ENCODE measurements at regions not wholly inside any gene's neighbourhood (a gene's known extent, or its start where the extent isn't known, plus 50 kb on each side); places are given as distances from the start of the nearest gene placed in this dataset.

DNA sequence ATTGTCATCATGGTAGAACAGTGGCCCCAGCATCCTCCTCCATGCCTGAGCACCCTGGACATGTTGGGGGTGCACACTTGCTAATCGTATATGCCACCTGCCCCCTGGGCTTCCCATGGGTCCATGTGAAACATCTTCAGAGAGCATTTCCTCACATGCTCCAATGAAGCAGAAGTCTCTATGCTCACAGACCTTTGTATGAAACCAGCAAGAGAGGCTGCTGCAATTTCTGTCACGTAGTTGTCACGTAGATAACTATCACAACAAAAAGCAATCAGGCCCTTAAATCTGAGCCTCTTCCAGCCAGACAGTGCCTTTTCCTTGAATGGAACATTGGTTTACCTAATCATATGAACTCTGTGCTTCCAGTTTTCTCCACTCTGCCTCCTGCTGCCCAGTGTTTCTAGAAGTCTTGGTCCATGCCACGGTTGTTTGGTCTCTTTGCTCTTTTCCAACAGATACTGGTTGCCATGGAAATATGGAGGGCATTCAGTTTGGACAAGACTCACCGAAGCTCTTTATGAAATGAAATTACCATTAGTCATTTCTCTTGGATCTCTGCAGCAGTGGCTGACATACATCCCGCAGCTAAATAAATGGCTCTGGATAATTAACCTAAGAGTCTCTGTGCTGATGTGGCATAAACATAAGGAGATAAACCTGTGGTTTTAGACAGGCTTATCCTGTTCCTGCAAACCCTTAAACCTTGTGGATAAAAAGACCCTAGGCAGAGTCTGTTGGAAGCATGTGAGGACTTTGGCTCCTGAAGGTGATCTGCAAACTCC lies 172.8 kb upstream of the SYNDIG1 start:
- Histone ChIP-seq H3K9me3 (ENCODE audit: control insufficient read depth in 5 of 5, low read length in 5 of 5) (no peaks in the 10 kb centered on the region), H3K9ac (ENCODE audit: low read length in 5 of 5) (no peak overlapping the region), H3K4me1 (ENCODE audit: control insufficient read depth in 5 of 5, insufficient read depth in 5 of 5, low read length in 5 of 5) (no peaks in the 10 kb centered on the region), H3K27ac (ENCODE audit: low read depth, low read length) (no peak overlapping the region), H3K36me3 (ENCODE audit: control insufficient read depth in 5 of 5, insufficient read depth in 5 of 5, low read length in 5 of 5) (no peaks in the 10 kb centered on the region), H3K27me3 (ENCODE audit: control insufficient read depth in 5 of 5, insufficient read depth in 4 of 5, low read length in 5 of 5) (no peaks in the 10 kb centered on the region), H3K4me3 (ENCODE audit: low read depth in 1 of 5, low read length in 5 of 5) (no peak overlapping the region)

GRCh38 chr20:24291014-24291413 lies 178.4 kb upstream of the SYNDIG1 start:
- no peak overlapping the region for H3K4me3 ChIP-seq (ENCODE audit: low read depth in 1 of 5, low read length in 5 of 5)
- H3K27me3 ChIP-seq (ENCODE audit: control insufficient read depth in 5 of 5, insufficient read depth in 4 of 5, low read length in 5 of 5): peaks cover 0 to 2% (median 0%) of the 10 kb centered on the region in 5 donors
- H3K4me1 ChIP-seq (ENCODE audit: control insufficient read depth in 5 of 5, insufficient read depth in 5 of 5, low read length in 5 of 5): peaks cover 0 to 4% (median 0%) of the 10 kb centered on the region in 5 donors
- no peak overlapping the region for H3K9ac ChIP-seq (ENCODE audit: low read length in 5 of 5)
- H3K27ac ChIP-seq (ENCODE audit: low read depth, low read length): no peak overlapping the region
- H3K36me3 ChIP-seq (ENCODE audit: control insufficient read depth in 5 of 5, insufficient read depth in 5 of 5, low read length in 5 of 5): no peaks in the 10 kb centered on the region
- no peaks in the 10 kb centered on the region for H3K9me3 ChIP-seq (ENCODE audit: control insufficient read depth in 5 of 5, low read length in 5 of 5)

GRCh38 chr20:24289737-24290481 lies 179.5 kb upstream of the SYNDIG1 start:
- Histone ChIP-seq H3K27ac (ENCODE audit: low read depth, low read length) (no peak overlapping the region), H3K4me3 (ENCODE audit: low read depth in 1 of 5, low read length in 5 of 5) (no peak overlapping the region), H3K4me1 (ENCODE audit: control insufficient read depth in 5 of 5, insufficient read depth in 5 of 5, low read length in 5 of 5) (peaks cover 0 to 4% (median 0%) of the 10 kb centered on the region in 5 donors), H3K27me3 (ENCODE audit: control insufficient read depth in 5 of 5, insufficient read depth in 4 of 5, low read length in 5 of 5) (peaks cover 0 to 2% (median 0%) of the 10 kb centered on the region in 5 donors), H3K9me3 (ENCODE audit: control insufficient read depth in 5 of 5, low read length in 5 of 5) (no peaks in the 10 kb centered on the region), H3K9ac (ENCODE audit: low read length in 5 of 5) (no peak overlapping the region), H3K36me3 (ENCODE audit: control insufficient read depth in 5 of 5, insufficient read depth in 5 of 5, low read length in 5 of 5) (no peaks in the 10 kb centered on the region)

GRCh38 chr20:24283186-24283585 lies 186.2 kb upstream of the SYNDIG1 start:
- no peak overlapping the region for H3K27ac ChIP-seq (ENCODE audit: low read depth, low read length)
- no peak overlapping the region for H3K4me3 ChIP-seq (ENCODE audit: low read depth in 1 of 5, low read length in 5 of 5)
- no peak overlapping the region for H3K9ac ChIP-seq (ENCODE audit: low read length in 5 of 5)
- H3K9me3 ChIP-seq (ENCODE audit: control insufficient read depth in 5 of 5, low read length in 5 of 5): no peaks in the 10 kb centered on the region
- no peaks in the 10 kb centered on the region for H3K27me3 ChIP-seq (ENCODE audit: control insufficient read depth in 5 of 5, insufficient read depth in 4 of 5, low read length in 5 of 5)
- no peaks in the 10 kb centered on the region for H3K36me3 ChIP-seq (ENCODE audit: control insufficient read depth in 5 of 5, insufficient read depth in 5 of 5, low read length in 5 of 5)
- no peaks in the 10 kb centered on the region for H3K4me1 ChIP-seq (ENCODE audit: control insufficient read depth in 5 of 5, insufficient read depth in 5 of 5, low read length in 5 of 5)

DNA sequence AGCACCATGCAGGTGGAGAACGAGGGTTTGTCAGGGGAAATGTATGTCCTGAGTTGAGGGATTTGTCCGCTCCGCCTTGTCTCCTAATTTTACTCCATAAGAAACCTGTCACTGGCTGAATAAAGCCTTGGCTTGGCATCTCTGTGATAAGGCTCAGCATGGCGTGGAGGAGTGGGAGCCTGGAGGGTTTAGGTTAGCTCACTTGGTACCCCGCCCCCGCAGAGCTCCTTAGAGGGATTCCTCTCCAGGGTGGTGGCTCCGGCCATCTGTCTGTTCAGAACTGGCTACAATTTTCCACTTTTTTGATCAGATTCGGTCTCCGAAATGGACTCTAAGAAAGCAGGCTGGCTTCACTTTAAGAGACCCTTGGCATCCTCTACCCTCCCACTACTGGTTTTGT lies 192.2 kb upstream of the SYNDIG1 start:
- Histone ChIP-seq H3K27me3 (ENCODE audit: control insufficient read depth in 5 of 5, insufficient read depth in 4 of 5, low read length in 5 of 5) (no peaks in the 10 kb centered on the region), H3K4me1 (ENCODE audit: control insufficient read depth in 5 of 5, insufficient read depth in 5 of 5, low read length in 5 of 5) (no peaks in the 10 kb centered on the region), H3K36me3 (ENCODE audit: control insufficient read depth in 5 of 5, insufficient read depth in 5 of 5, low read length in 5 of 5) (no peaks in the 10 kb centered on the region), H3K9me3 (ENCODE audit: control insufficient read depth in 5 of 5, low read length in 5 of 5) (peaks cover 0 to 9% (median 4%) of the 10 kb centered on the region in 5 donors), H3K27ac (ENCODE audit: low read depth, low read length) (no peak overlapping the region), H3K4me3 (ENCODE audit: low read depth in 1 of 5, low read length in 5 of 5) (no peak overlapping the region), H3K9ac (ENCODE audit: low read length in 5 of 5) (no peak overlapping the region)

GRCh38 chr20:24275946-24276705 lies 193.3 kb upstream of the SYNDIG1 start:
- Histone ChIP-seq H3K4me3 (ENCODE audit: low read depth in 1 of 5, low read length in 5 of 5) (no peak overlapping the region), H3K27me3 (ENCODE audit: control insufficient read depth in 5 of 5, insufficient read depth in 4 of 5, low read length in 5 of 5) (no peaks in the 10 kb centered on the region), H3K27ac (ENCODE audit: low read depth, low read length) (no peak overlapping the region), H3K9ac (ENCODE audit: low read length in 5 of 5) (no peak overlapping the region), H3K4me1 (ENCODE audit: control insufficient read depth in 5 of 5, insufficient read depth in 5 of 5, low read length in 5 of 5) (no peaks in the 10 kb centered on the region), H3K36me3 (ENCODE audit: control insufficient read depth in 5 of 5, insufficient read depth in 5 of 5, low read length in 5 of 5) (no peaks in the 10 kb centered on the region), H3K9me3 (ENCODE audit: control insufficient read depth in 5 of 5, low read length in 5 of 5) (peaks cover 0 to 9% (median 5%) of the 10 kb centered on the region in 5 donors)

DNA sequence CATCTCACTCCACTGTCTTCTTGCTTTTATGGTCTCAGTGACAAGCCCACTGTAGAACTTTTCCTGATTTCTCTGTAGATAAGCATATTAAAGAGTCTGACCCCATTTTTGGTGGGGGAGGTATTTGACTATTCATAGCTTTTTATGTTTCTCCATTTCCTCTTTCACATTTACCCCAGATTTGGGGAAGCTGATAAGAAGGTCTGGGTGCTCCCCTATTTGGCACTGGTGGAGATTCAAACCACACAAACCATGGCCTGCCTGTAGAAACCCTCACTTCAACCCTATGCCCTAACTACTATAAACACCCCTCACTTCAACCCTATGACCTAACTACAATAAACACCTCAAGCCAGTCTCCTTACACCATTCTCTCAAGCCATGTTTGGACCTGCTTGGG lies 196.2 kb upstream of the SYNDIG1 start:
- Histone ChIP-seq H3K27me3 (ENCODE audit: control insufficient read depth in 5 of 5, insufficient read depth in 4 of 5, low read length in 5 of 5) (no peaks in the 10 kb centered on the region), H3K4me1 (ENCODE audit: control insufficient read depth in 5 of 5, insufficient read depth in 5 of 5, low read length in 5 of 5) (no peaks in the 10 kb centered on the region), H3K36me3 (ENCODE audit: control insufficient read depth in 5 of 5, insufficient read depth in 5 of 5, low read length in 5 of 5) (no peaks in the 10 kb centered on the region), H3K9me3 (ENCODE audit: control insufficient read depth in 5 of 5, low read length in 5 of 5) (peaks cover 0 to 9% (median 5%) of the 10 kb centered on the region in 5 donors), H3K4me3 (ENCODE audit: low read depth in 1 of 5, low read length in 5 of 5) (no peak overlapping the region), H3K27ac (ENCODE audit: low read depth, low read length) (no peak overlapping the region), H3K9ac (ENCODE audit: low read length in 5 of 5) (no peak overlapping the region)

- Histone ChIP-seq H3K4me1 (ENCODE audit: control insufficient read depth in 5 of 5, insufficient read depth in 5 of 5, low read length in 5 of 5) (no peaks in the 10 kb centered on the region), H3K9ac (ENCODE audit: low read length in 5 of 5) (no peak overlapping the region), H3K27ac (ENCODE audit: low read depth, low read length) (no peak overlapping the region), H3K4me3 (ENCODE audit: low read depth in 1 of 5, low read length in 5 of 5) (no peak overlapping the region), H3K9me3 (ENCODE audit: control insufficient read depth in 5 of 5, low read length in 5 of 5) (no peaks in the 10 kb centered on the region), H3K36me3 (ENCODE audit: control insufficient read depth in 5 of 5, insufficient read depth in 5 of 5, low read length in 5 of 5) (no peaks in the 10 kb centered on the region), H3K27me3 (ENCODE audit: control insufficient read depth in 5 of 5, insufficient read depth in 4 of 5, low read length in 5 of 5) (peaks cover 0 to 4% (median 0%) of the 10 kb centered on the region in 5 donors)
Observed at GRCh38 chr20:24261351-24261750, 208.1 kb upstream of the SYNDIG1 start.

DNA sequence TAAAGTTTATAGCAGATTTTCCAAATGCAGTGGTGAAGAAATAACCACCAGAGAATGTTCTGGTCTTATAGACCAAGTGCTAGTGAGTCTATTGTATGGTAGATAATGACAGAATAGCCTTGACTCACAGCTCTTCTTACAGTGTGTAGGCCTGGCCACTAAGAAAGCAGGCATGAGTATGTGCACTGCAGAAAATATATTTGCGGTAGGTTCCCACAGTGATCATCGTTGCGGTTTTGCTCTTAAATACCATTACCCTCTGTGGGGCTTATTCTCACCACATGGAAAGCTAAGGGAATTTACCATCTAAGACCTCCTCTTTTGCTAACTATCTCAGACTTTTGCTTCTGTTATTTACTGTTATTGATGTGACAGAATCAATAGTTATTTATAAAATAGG lies 212.3 kb upstream of the SYNDIG1 start:
- Histone ChIP-seq H3K27ac (ENCODE audit: low read depth, low read length) (no peak overlapping the region), H3K9ac (ENCODE audit: low read length in 5 of 5) (no peak overlapping the region), H3K9me3 (ENCODE audit: control insufficient read depth in 5 of 5, low read length in 5 of 5) (no peaks in the 10 kb centered on the region), H3K36me3 (ENCODE audit: control insufficient read depth in 5 of 5, insufficient read depth in 5 of 5, low read length in 5 of 5) (no peaks in the 10 kb centered on the region), H3K27me3 (ENCODE audit: control insufficient read depth in 5 of 5, insufficient read depth in 4 of 5, low read length in 5 of 5) (peaks cover 0 to 4% (median 0%) of the 10 kb centered on the region in 5 donors), H3K4me3 (ENCODE audit: low read depth in 1 of 5, low read length in 5 of 5) (no peak overlapping the region), H3K4me1 (ENCODE audit: control insufficient read depth in 5 of 5, insufficient read depth in 5 of 5, low read length in 5 of 5) (no peaks in the 10 kb centered on the region)

DNA sequence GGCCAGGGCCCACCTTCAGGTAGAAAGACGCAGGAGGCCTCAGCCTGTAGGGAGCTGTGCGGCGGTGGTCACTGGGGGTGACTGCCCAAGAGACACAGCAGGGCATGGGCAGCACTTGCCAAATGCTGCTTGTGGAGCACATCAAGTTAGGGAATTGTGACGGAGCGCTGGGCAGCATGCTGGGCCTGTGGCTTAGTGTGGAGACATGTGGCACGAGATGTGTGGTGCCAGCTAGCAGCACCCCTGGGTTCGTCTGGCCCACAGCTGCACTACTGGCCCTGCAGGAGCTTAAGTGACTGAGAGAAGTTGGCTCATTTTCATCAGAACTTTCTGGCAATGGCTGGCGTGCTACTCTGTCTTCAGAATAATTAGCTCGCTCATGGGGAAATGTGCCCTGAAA lies 213.1 kb upstream of the SYNDIG1 start:
- Histone ChIP-seq H3K36me3 (ENCODE audit: control insufficient read depth in 5 of 5, insufficient read depth in 5 of 5, low read length in 5 of 5) (no peaks in the 10 kb centered on the region), H3K9me3 (ENCODE audit: control insufficient read depth in 5 of 5, low read length in 5 of 5) (no peaks in the 10 kb centered on the region), H3K9ac (ENCODE audit: low read length in 5 of 5) (no peak overlapping the region)

More for the DNA sequence above, 213.1 kb upstream of the SYNDIG1 start:
- Histone ChIP-seq H3K27me3 (ENCODE audit: control insufficient read depth in 5 of 5, insufficient read depth in 4 of 5, low read length in 5 of 5) (peaks cover 0 to 4% (median 0%) of the 10 kb centered on the region in 5 donors), H3K4me3 (ENCODE audit: low read depth in 1 of 5, low read length in 5 of 5) (no peak overlapping the region), H3K27ac (ENCODE audit: low read depth, low read length) (no peak overlapping the region), H3K4me1 (ENCODE audit: control insufficient read depth in 5 of 5, insufficient read depth in 5 of 5, low read length in 5 of 5) (no peaks in the 10 kb centered on the region)
